ENCODE measurements at regions not wholly inside any gene's neighbourhood (a gene's known extent, or its start where the extent isn't known, plus 50 kb on each side); places are given as distances from the start of the nearest gene placed in this dataset.

GRCh38 chr6:110033101-110033500 is 55.0 kb downstream of the GPR6 start:
- ATAC-seq: no peak
- WGBS, 2 donors: 92 to 95% methylated on average over 7 of the region's 7 CpGs
- Histone ChIP-seq H3K27me3 (no peaks in the 10 kb centered on the region), H3K4me3 (no peak overlapping the region), H3K9me3 (no peaks in the 10 kb centered on the region), H3K4me1 (no peaks in the 10 kb centered on the region), H3K36me3 (no peaks in the 10 kb centered on the region), H3K27ac (no peak overlapping the region)
- intact Hi-C loops (cut with DNase I): no loop called here
- no peak for TF ChIP-seq CTCF (IDR thresholded peaks at IDR 0.05)
- DNase-seq: no peak

GRCh38 chr6:110033749-110034666 is 55.9 kb downstream of the GPR6 start:
- H3K4me1 ChIP-seq: peaks cover 0 to 2% (median 0%) of the 10 kb centered on the region in 9 donors
- H3K4me3 ChIP-seq: no peak overlapping the region
- H3K36me3 ChIP-seq: no peaks in the 10 kb centered on the region
- DNase-seq: no peak
- TF ChIP-seq CTCF (IDR thresholded peaks at IDR 0.05): no peak
- no peaks in the 10 kb centered on the region for H3K27me3 ChIP-seq
- H3K9me3 ChIP-seq: no peaks in the 10 kb centered on the region
- intact Hi-C loops (cut with DNase I): no loop called here
- H3K27ac ChIP-seq: no peak overlapping the region
- 69 to 72% methylated on average over 10 of the region's 10 CpGs for WGBS, 2 donors
- no peak for ATAC-seq

- H3K36me3 ChIP-seq: no peaks in the 10 kb centered on the region
- no peak overlapping the region for H3K4me3 ChIP-seq
- no peak overlapping the region for H3K27ac ChIP-seq
- TF ChIP-seq CTCF (IDR thresholded peaks at IDR 0.05): no peak
- H3K4me1 ChIP-seq: peaks cover 0 to 7% (median under 1%) of the 10 kb centered on the region in 9 donors
- ATAC-seq: peak in 2 of 8 donors; percentile 38 to 40
- no peaks in the 10 kb centered on the region for H3K9me3 ChIP-seq
- no peaks in the 10 kb centered on the region for H3K27me3 ChIP-seq
- no peak for DNase-seq
- intact Hi-C loops (cut with DNase I): loop anchor here in 5 of 10 donors (5.0 kb wide), 3 partner anchors 327 to 507 kb away; no protein-coding TSS in a partner anchor
- 47 to 54% methylated on average over 8 of the region's 8 CpGs for WGBS, 2 donors
Observed at GRCh38 chr6:110034667-110035036, 56.5 kb downstream of the GPR6 start.

- Histone ChIP-seq H3K9me3 (no peaks in the 10 kb centered on the region), H3K27me3 (peaks cover 0 to under 1% (median 0%) of the 10 kb centered on the region in 7 donors), H3K36me3 (no peaks in the 10 kb centered on the region), H3K4me1 (peaks cover 0 to 11% (median 5%) of the 10 kb centered on the region in 9 donors), H3K4me3 (no peak overlapping the region), H3K27ac (no peak overlapping the region)
- DNase-seq (no peak), ATAC-seq (no peak)
- TF ChIP-seq CTCF (IDR thresholded peaks at IDR 0.05): no peak
- intact Hi-C loops (cut with DNase I): loop anchor here in 5 of 10 donors (5.0 kb wide), 3 partner anchors 328 to 508 kb away; no protein-coding TSS in a partner anchor
- WGBS, 2 donors: 95 to 99% methylated on average over 5 of the region's 5 CpGs
Observed at GRCh38 chr6:110035321-110035720, 57.2 kb downstream of the GPR6 start.
